Stimulated activated CD4-positive, alpha-beta T cell treated with anti-CD3 and anti-CD28 coated beads, Interleukin-15, amount 100 ng/mL, for 48 hours (primary cell): ENCODE measurements at regions not wholly inside any gene's neighbourhood (a gene's known extent, or its start where the extent isn't known, plus 50 kb on each side); places are given as distances from the start of the nearest gene placed in this dataset.

Source experiments
- DNase-seq, 2 donors: peaks; one replicate each; pipeline ENCODE4 v3.0.0-alpha.2; 2020; ENCODE audit warnings: low read depth in 2 of 2

GRCh38 chr14:44151130-44151820, 355.8 kb downstream of the FSCB start:
- no peak for DNase-seq

DNA sequence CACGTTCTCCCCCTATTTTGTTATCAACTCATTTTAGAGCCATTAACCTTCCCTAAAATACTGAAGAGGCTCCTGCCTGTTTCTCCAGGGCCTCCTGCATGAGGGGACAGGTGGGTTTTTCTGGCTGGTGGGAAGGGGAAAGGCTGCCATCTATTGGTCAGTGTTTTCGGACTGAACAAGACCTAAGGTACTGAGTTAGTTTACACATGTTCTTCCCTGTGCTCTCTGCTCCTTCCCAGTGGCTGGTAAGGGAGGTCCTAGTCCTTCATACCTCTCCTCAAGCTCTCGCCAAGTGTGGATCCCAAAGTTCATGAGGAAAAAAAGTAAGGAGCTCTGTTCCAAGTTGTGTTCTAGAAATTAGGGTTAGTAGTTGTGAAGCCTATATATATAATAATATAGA, 357.5 kb downstream of the FSCB start:
- DNase-seq: no peak

GRCh38 chr14:44142006-44142405, 365.1 kb downstream of the FSCB start:
- no peak for DNase-seq

- no peak for DNase-seq
These were observed 371.1 kb downstream of the FSCB start for GRCh38 chr14:44135972-44136371.

DNA sequence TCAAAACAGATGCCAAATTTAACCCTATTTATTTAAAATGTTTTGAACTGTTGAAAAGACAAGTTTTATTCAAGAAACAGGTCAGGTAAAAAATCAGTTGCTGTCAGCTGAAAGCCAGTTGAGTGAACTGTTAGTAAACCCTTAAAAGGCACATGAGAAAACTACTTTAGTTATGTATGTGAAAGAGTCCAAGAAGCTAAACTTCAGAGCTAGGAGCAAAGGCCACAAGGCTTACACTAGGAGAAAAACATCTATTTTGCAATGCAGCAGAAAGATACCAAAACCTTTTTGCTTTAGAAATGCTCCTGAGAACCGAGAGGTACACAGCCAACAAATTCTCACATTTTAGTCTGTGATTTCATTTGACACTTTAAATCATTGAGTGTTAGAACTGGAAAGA, 375.2 kb downstream of the FSCB start:
- DNase-seq: no peak

DNA sequence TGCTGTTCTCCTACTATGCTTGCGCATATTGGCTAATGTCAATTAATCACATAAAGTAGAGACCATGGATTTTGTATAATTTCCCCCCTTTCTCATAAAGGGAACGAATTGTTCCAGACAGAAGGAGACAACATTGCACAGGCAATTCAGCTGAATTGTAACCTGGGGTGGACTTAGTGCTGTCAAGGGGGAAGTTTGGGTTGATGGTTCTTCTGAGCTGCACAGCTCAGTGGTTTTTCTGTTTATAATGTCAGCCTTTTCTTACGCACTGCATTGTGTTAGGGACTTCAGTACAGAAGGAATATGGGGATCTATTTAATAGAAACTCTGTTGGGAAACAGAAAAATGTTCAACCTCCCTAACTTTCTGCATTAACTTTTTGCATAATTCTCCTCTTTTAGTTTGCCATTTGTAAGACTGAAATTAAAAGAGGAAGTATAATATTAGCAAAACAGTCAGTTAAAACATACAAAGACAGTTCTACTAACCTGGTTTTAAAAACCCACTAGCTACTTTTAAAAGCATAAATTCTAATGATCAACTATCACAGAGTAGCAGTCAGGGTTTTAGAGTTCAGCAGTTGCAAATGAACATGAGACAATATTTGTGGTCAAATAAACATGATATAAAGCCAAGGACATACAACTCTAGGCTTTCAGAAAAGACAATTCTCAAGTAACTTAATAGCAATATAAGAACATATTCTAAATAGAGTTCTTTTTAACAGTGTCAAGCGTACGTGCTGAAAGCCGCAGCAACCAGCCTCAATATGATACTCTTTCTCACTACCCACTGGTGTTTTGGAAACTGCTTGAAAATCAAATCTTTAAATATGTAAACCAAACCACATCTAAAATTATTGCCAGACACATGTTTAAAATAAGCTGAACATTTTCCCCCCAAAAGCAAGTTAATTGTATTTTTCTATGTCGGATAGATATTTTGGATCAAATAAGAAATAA, 393.0 kb downstream of the FSCB start:
- DNase-seq: no peak

DNA sequence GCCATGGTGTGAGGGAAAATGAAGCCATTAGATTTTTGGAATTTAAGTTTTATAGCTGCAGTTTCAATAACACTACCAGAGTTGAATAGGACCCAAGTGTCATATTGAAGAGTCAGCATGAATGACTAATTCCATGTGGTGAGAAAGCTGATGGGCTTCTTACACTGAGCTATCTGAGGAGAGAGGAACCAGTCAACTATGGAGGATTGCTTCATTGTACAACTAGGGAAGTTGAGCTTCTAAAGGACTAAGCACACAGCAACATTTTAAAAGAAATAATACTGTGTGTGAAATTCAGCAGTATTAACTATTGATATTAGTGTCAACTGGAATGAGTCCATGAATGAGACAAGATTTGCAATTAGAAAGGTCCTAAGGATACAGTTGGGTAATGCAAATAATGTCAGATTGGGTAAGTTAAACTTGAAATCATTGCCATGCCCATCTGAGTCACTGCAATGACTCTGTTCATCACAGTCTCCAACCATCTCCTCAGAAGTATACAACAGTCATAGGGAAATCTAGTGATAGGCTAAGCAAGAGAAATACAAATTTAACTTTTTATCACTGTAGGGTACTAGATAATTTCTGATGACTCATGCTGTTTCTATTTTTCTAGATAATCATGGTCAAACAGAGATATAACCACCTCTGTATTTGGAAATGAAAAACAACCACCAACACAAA, 394.2 kb downstream of the FSCB start:
- DNase-seq: no peak

DNA sequence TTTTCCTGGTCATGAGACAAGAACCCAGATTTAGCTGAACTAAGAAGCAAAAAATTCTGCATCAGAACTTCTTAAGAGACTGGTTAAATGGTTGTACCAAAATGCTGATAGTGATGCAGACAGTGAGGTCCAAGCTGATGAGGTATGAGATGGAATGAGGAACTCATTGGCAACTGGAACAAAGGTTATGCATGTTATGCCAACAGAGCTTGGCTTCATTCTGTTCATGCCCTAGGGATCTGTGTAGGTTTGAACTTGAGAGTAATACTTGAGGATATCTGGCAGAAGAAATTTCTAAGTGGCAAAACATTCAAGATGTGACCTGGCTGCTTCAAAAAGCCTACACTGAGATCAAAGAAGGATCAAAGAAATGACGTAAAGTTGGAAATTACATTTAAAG, 398.0 kb downstream of the FSCB start:
- no peak for DNase-seq

GRCh38 chr14:44108601-44109000, 398.5 kb downstream of the FSCB start:
- DNase-seq: no peak

- no peak for DNase-seq
These were observed 399.9 kb downstream of the FSCB start for GRCh38 chr14:44107156-44107555.

- DNase-seq: no peak
These were observed 407.2 kb downstream of the FSCB start for GRCh38 chr14:44099743-44100488.

DNA sequence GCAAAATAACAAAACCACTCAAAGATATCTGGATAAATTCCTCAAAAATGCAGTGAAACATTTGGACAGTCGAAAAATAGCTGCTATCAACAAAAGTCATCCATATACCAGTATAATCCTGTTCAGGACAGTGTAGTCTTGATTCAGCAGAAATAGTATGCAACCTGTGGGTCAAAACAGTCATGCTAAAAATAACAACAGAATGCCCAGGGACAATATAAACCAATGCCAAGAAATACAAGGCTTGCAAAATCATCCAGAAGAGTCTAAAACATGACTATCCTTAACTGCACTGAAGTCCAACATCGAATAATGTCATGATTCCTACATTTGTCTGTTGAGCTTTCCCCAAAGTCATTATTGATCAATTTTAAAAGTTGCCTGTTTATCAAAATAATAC, 425.9 kb downstream of the FSCB start:
- no peak for DNase-seq

DNA sequence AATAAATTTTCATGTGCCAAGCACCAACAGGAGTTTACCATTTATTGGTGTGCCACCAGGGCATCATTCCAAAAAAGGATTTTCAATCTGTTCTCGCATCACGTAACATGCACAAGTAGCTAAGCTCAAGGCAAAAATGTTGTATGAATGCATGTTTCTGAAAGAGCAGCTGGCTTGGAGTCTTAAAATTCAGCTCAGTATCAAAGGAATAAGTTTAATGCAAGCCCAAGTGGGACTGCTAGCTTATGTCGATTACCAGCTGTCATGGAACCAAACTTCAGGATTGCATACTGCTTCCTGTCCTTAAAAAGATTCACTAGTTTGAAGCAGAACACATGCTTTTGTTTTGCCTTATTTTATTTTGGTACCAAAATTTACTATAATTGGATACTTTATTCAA, 437.0 kb downstream of the FSCB start:
- DNase-seq: no peak

DNA sequence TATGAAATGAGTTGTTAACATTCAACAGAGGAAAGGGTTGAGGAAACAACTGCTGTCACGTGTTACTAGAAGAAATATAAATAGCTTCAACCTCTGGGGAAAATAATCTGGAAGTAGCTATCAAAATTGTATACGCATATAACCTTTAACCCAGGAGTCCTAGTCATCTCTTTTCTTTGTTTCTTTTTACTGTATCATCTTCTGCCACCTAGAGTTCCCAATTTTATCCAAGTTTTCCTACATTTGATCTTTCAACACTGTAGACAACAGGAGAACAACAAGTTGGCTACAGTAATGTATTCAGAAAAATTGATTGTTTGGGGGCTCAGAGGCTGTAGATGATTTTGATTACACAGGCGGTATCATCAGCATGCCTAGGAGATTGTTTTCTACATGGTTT, 453.7 kb downstream of the FSCB start:
- DNase-seq: no peak

- DNase-seq: no peak
These were observed 465.4 kb downstream of the FSCB start for GRCh38 chr14:44041700-44042099.

GRCh38 chr14:44040561-44040960, 466.5 kb downstream of the FSCB start:
- DNase-seq: no peak

GRCh38 chr14:44036248-44036647, 470.8 kb downstream of the FSCB start:
- no peak for DNase-seq

DNA sequence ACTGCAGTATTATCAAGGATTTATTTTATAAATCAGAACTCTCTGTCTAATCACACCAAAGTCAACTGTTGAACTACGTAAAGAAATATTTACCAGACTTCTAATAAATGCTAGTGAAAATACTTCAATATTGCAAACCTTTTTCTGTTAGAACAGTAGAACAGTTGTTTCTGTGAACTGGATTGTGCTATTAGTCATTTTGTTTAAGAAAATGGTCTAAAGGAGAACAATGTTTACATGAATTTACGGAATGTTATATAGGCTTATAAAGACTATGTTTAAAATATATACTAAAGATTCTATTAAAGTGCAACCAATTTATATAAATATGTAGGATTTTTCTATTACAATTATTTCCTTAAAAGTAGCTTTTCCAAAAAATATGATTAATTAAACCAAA, 471.4 kb downstream of the FSCB start:
- no peak for DNase-seq

- DNase-seq: no peak
These were observed 476.2 kb downstream of the FSCB start for GRCh38 chr14:44030831-44031383.

DNA sequence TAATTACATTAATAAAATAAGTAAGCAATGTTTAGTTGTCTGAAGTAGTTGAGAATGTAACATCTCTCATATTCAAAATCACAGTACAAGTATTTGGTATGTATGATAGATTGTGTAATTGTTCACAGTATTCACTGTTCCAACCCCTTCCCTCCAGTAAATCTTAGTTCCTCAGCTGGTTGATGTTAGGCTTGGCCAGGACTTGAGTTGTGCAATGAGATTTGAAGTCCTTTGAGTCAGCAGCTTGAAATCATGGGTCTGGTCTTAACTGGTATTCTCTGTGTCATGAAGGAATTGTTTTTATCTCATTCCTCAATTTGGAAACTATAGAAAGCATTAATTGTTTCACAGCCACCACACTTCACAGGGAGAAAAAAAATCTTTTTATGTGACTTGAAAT, 477.1 kb downstream of the FSCB start:
- DNase-seq: no peak

DNA sequence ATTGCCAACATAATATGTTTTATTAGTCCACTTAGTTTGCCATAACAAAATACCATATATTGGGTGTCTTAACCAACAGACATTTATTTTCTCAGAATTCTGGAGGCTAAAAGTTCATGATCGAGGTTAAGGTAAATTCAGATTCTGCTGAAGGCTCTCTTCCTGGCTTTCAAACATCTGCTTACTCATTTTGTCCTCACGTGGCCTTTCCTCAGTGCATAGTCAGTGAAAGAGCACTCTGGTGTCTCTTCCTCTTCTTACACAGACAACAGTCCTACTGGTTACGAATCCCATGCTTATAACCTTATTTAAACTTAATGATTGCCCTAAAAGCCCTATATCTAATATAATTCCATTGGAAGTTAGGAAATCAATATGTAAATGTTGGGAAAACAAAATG, 479.7 kb downstream of the FSCB start:
- DNase-seq: no peak

GRCh38 chr14:44010595-44010994, 496.5 kb downstream of the FSCB start:
- no peak for DNase-seq
